ENCODE measurements at regions not wholly inside any gene's neighbourhood (a gene's known extent, or its start where the extent isn't known, plus 50 kb on each side); places are given as distances from the start of the nearest gene placed in this dataset.

DNA sequence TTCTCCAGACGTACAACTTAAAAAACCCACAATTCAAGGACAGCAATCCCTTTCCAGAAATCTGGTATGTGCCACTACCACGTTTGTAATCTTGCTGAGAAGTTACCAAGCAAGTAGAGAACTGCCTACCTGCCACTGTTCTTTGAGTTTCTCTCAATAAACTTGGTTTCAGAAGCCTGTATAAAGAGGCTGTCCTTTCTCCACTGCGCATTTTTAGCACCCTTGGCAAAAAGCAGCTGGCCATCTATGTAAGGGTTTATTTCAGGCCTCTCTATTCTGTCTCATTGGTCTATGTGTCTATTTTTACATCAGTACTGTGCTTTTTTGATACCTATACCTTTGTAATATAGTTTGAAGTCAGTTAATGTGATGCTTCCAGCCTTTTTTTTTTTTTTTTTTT, 665.1 kb upstream of the BRINP3 start:
- H3K4me1 Mint-ChIP-seq (ENCODE audit: low read depth) = no peaks in the 10 kb centered on the region
- H3K36me3 Mint-ChIP-seq (ENCODE audit: insufficient read depth) = no peaks in the 10 kb centered on the region
- no peaks in the 10 kb centered on the region for H3K27me3 Mint-ChIP-seq
- no peak overlapping the region for H3K4me3 Mint-ChIP-seq (ENCODE audit: low read depth)
- TF ChIP-seq, protein P1, sequence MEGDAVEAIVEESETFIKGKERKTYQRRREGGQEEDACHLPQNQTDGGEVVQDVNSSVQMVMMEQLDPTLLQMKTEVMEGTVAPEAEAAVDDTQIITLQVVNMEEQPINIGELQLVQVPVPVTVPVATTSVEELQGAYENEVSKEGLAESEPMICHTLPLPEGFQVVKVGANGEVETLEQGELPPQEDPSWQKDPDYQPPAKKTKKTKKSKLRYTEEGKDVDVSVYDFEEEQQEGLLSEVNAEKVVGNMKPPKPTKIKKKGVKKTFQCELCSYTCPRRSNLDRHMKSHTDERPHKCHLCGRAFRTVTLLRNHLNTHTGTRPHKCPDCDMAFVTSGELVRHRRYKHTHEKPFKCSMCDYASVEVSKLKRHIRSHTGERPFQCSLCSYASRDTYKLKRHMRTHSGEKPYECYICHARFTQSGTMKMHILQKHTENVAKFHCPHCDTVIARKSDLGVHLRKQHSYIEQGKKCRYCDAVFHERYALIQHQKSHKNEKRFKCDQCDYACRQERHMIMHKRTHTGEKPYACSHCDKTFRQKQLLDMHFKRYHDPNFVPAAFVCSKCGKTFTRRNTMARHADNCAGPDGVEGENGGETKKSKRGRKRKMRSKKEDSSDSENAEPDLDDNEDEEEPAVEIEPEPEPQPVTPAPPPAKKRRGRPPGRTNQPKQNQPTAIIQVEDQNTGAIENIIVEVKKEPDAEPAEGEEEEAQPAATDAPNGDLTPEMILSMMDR (IDR thresholded peaks at IDR 0.05; ENCODE audit: unreplicated experiment) = no peak
- H3K9me3 Mint-ChIP-seq (ENCODE audit: low read depth) = peaks cover 5% of the 10 kb centered on the region
- no peak overlapping the region for H3K27ac Mint-ChIP-seq
- DNase-seq (ENCODE audit: low spot score, unreplicated experiment) = no peak

DNA sequence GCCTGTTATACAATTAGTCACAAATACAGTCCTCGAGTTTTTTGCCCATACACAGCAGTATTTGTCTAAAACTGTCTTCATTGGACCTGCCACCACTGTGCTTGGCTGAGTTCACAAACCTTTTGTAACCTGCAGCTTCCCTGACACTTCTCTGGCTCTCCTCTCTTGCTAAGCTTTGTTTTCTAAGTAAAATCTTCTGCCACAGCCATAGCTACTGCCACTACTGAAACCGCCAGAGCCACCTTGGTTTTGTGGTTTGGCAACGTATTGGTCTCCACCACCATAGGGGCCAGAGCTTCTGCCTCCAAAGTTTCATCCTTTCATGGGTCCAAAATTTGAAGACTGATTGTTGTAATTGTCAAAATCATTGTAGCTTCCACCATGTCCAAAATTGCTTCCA, 668.2 kb upstream of the BRINP3 start:
- TF ChIP-seq, protein P1 (IDR thresholded peaks at IDR 0.05; ENCODE audit: unreplicated experiment) = no peak
- Mint-ChIP-seq H3K27me3 (no peaks in the 10 kb centered on the region), H3K36me3 (ENCODE audit: insufficient read depth) (no peaks in the 10 kb centered on the region), H3K4me1 (ENCODE audit: low read depth) (no peaks in the 10 kb centered on the region), H3K27ac (no peak overlapping the region), H3K4me3 (ENCODE audit: low read depth) (no peak overlapping the region), H3K9me3 (ENCODE audit: low read depth) (peaks cover 8% of the 10 kb centered on the region)
- no peak for DNase-seq (ENCODE audit: low spot score, unreplicated experiment)

DNA sequence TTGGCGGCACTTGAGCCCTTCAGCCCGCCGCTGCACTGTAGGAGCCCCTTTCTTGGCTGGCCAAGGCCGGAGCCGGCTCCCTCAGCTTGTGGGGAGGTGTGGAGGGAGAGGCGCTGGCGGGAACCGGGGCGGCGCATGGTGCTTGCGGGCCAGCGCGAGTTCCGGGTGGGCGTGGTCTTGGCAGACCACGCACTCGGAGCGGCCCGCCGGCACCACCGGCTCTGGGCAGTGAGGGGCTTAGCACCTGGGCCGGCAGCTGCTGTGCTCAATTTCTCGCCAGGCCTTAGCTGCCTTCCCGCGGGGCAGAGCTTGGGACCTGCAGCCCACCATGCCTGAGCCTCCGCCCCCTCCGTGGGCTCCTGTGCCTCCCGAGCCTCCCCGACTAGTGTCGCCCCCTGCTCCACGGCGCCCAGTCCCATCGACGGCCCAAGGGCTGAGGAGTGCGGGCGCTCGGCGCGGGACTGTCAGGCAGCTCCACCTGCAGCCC, 673.7 kb upstream of the BRINP3 start:
- Mint-ChIP-seq H3K9me3 (ENCODE audit: low read depth) (peaks cover 4% of the 10 kb centered on the region), H3K4me1 (ENCODE audit: low read depth) (no peaks in the 10 kb centered on the region), H3K27ac (no peak overlapping the region), H3K27me3 (no peaks in the 10 kb centered on the region), H3K36me3 (ENCODE audit: insufficient read depth) (no peaks in the 10 kb centered on the region), H3K4me3 (ENCODE audit: low read depth) (no peak overlapping the region)
- TF ChIP-seq, protein P1 (IDR thresholded peaks at IDR 0.05; ENCODE audit: unreplicated experiment) = no peak
- no peak for DNase-seq (ENCODE audit: low spot score, unreplicated experiment)

DNA sequence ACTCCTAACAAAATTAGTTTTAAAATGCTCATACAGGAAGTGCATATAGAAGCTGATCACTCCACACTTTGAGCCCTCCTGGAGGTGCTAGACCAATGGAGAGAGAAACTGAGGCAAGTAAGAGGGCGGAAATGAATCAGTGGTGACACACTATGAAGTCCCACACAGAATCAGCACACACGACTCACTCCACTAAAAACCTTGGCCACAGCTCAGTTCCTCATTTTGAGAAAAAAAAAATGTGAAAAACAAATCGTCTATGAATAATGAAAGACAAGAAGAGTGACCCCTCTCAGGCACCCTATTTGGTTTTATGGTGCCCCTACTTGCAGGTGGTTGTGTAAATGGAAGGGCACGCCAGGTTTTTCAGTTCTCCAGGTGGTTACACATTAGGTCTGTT, 675.1 kb upstream of the BRINP3 start:
- peaks cover 4% of the 10 kb centered on the region for H3K9me3 Mint-ChIP-seq (ENCODE audit: low read depth)
- no peak for DNase-seq (ENCODE audit: low spot score, unreplicated experiment)

DNA sequence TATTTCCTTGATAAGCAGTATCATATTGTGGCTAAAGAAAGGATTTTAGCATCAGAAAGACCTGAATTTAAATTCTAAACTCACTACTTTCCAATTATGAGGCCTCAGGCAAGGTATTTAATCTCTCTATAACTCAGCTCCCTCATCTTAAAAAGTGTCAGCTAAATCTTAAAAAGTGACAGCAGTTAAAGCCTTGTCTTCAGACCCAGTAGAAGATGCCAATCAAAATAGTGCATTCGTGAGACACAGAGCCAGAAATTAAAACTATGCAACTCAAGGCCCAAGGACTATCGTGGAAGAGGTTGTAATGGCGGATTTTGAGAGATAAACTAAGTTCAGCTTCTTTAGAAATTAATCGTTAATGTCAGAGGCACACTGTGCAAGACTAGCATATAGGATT, 677.5 kb upstream of the BRINP3 start:
- H3K27ac Mint-ChIP-seq = no peak overlapping the region

More for the DNA sequence above, 675.1 kb upstream of the BRINP3 start:
- TF ChIP-seq, protein P1 (IDR thresholded peaks at IDR 0.05; ENCODE audit: unreplicated experiment) = no peak
- Mint-ChIP-seq H3K4me1 (ENCODE audit: low read depth) (no peaks in the 10 kb centered on the region), H3K36me3 (ENCODE audit: insufficient read depth) (no peaks in the 10 kb centered on the region), H3K4me3 (ENCODE audit: low read depth) (no peak overlapping the region), H3K27ac (no peak overlapping the region), H3K27me3 (no peaks in the 10 kb centered on the region)

More for the DNA sequence above, 677.5 kb upstream of the BRINP3 start:
- no peak overlapping the region for H3K4me3 Mint-ChIP-seq (ENCODE audit: low read depth)
- H3K27me3 Mint-ChIP-seq = no peaks in the 10 kb centered on the region
- no peaks in the 10 kb centered on the region for H3K4me1 Mint-ChIP-seq (ENCODE audit: low read depth)
- no peaks in the 10 kb centered on the region for H3K36me3 Mint-ChIP-seq (ENCODE audit: insufficient read depth)
- H3K9me3 Mint-ChIP-seq (ENCODE audit: low read depth) = peaks cover 10% of the 10 kb centered on the region
- TF ChIP-seq, protein P1 (IDR thresholded peaks at IDR 0.05; ENCODE audit: unreplicated experiment) = no peak
- no peak for DNase-seq (ENCODE audit: low spot score, unreplicated experiment)

Data from progenitor cell of endocrine pancreas (in vitro differentiated cells).